C1 segment of cervical spinal cord (tissue), 14 donors: ENCODE measurements at regions not wholly inside any gene's neighbourhood (a gene's known extent, or its start where the extent isn't known, plus 50 kb on each side); places are given as distances from the start of the nearest gene placed in this dataset.
"Not testable (repeated sequence)": the region's sequence is repeated elsewhere in the genome, so short reads cannot be mapped to it uniquely, and the experiment has no call there.

Experiments
- DNase-seq, 14 donors: peaks; one replicate each; lab custom pipeline; 2025; lab: John Stamatoyannopoulos, UW

GRCh38 chr2:133878326-133878725 is 310.1 kb upstream of the NCKAP5 start:
- DNase-seq, result no peak

- no peak for DNase-seq
These were observed 311.4 kb upstream of the NCKAP5 start for GRCh38 chr2:133879703-133880102.

GRCh38 chr2:133882159-133882558 is 313.9 kb upstream of the NCKAP5 start:
- DNase-seq, result not testable (repeated sequence)

GRCh38 chr2:133884739-133885381 is 316.6 kb upstream of the NCKAP5 start:
- DNase-seq, result no peak

GRCh38 chr2:133885847-133886246 is 317.6 kb upstream of the NCKAP5 start:
- DNase-seq, result no peak

- peak in 11 of 14 donors; percentile 16 to 90 (median 45) for DNase-seq
These were observed 318.7 kb upstream of the NCKAP5 start for GRCh38 chr2:133886735-133887675.

- DNase-seq, result peak in 1 of 14 donors; percentile 3
These were observed 319.4 kb upstream of the NCKAP5 start for GRCh38 chr2:133887676-133888040.

GRCh38 chr2:133888107-133888506 is 319.8 kb upstream of the NCKAP5 start:
- no peak for DNase-seq

- no peak for DNase-seq
These were observed 320.5 kb upstream of the NCKAP5 start for GRCh38 chr2:133888621-133889219.

- no peak for DNase-seq
These were observed 324.2 kb upstream of the NCKAP5 start for GRCh38 chr2:133892352-133892913.

- no peak for DNase-seq
These were observed 326.2 kb upstream of the NCKAP5 start for GRCh38 chr2:133894429-133894828.

GRCh38 chr2:133897838-133898237 is 329.6 kb upstream of the NCKAP5 start:
- not testable (repeated sequence) for DNase-seq

- DNase-seq, result no peak
These were observed 332.6 kb upstream of the NCKAP5 start for GRCh38 chr2:133900909-133901308.

- DNase-seq, result no peak
These were observed 338.1 kb upstream of the NCKAP5 start for GRCh38 chr2:133906396-133906795.

GRCh38 chr2:133906926-133907325 is 338.7 kb upstream of the NCKAP5 start:
- no peak for DNase-seq

GRCh38 chr2:133908171-133908570 is 339.9 kb upstream of the NCKAP5 start:
- no peak for DNase-seq

GRCh38 chr2:133918141-133918540 is 335.7 kb upstream of the MGAT5 start:
- no peak for DNase-seq

GRCh38 chr2:133919285-133919684 is 334.6 kb upstream of the MGAT5 start:
- DNase-seq, result no peak

- no peak for DNase-seq
These were observed 326.0 kb upstream of the MGAT5 start for GRCh38 chr2:133927894-133928293.

- no peak for DNase-seq
These were observed 317.8 kb upstream of the MGAT5 start for GRCh38 chr2:133936096-133936495.

GRCh38 chr2:133936601-133937000 is 317.3 kb upstream of the MGAT5 start:
- DNase-seq, result no peak

- DNase-seq, result no peak
These were observed 316.2 kb upstream of the MGAT5 start for GRCh38 chr2:133937669-133938068.
